H1 (cell line): ENCODE measurements at regions not wholly inside any gene's neighbourhood (a gene's known extent, or its start where the extent isn't known, plus 50 kb on each side); places are given as distances from the start of the nearest gene placed in this dataset.
"Not testable (repeated sequence)": the region's sequence is repeated elsewhere in the genome, so short reads cannot be mapped to it uniquely, and the experiment has no call there.

ENCODE experiments used
- CTCF ChIA-PET: fragments of 300-600 bp; sonication (Branson Sonifier 250); formaldehyde crosslinking; loops from one replicate; lab custom pipeline; 2021; ENCODE audit not compliant: partially characterized antibody; lab: Charles Lee
- POLR2A ChIA-PET: fragments of 300-600 bp; sonication (Branson Sonifier 250); formaldehyde crosslinking; loops from one replicate; lab custom pipeline; 2021; ENCODE audit warnings: inconsistent platforms; ENCODE audit not compliant: partially characterized antibody; lab: Charles Lee
- DNase-seq, 2 experiments: peaks; one replicate each; pipeline versions ENCODE4 v3.0.0 to v3.0.0-alpha.2; 2010 to 2022; ENCODE audit warnings: low spot score in 2 of 2, low read depth in 1 of 2, mixed read lengths in 1 of 2
- FAIRE-seq: peaks from 2 replicates; lab custom pipeline; 2011; peaks lifted over from hg19 to GRCh38; lab: Jason Lieb, UNC
- H2AFZ ChIP-seq: 2 replicates; pipeline ENCODE4 v1.8.1; 2012; ENCODE audit warnings: low read length, inconsistent platforms
- H2AK5ac ChIP-seq: 2 replicates; pipeline ENCODE4 v1.6.1; 2013; ENCODE audit warnings: low read depth, low read length
- H2BK120ac ChIP-seq: replicated peaks from 2 replicates; pipeline ENCODE3; 2013; ENCODE audit warnings: low read depth, low read length, inconsistent platforms
- H2BK12ac ChIP-seq: 2 replicates; pipeline ENCODE4 v1.6.1; 2013; ENCODE audit warnings: low read depth, low read length
- H2BK15ac ChIP-seq: 2 replicates; pipeline ENCODE4 v1.6.1; 2013; ENCODE audit warnings: low read length
- H2BK20ac ChIP-seq: 2 replicates; pipeline ENCODE4 v1.6.1; 2013; ENCODE audit warnings: low read length
- H2BK5ac ChIP-seq: 2 replicates; pipeline ENCODE4 v1.6.1; 2013; ENCODE audit warnings: low read depth, low read length
- H3K14ac ChIP-seq: 2 replicates; pipeline ENCODE4 v1.6.1; 2013; ENCODE audit warnings: inconsistent platforms; ENCODE audit not compliant: insufficient read length
- H3K18ac ChIP-seq: 2 replicates; pipeline ENCODE4 v1.6.1; 2013; ENCODE audit warnings: low read length; ENCODE audit errors: extremely low read depth
- H3K23ac ChIP-seq: 2 replicates; pipeline ENCODE4 v1.6.1; 2013; ENCODE audit warnings: inconsistent platforms; ENCODE audit not compliant: insufficient read length
- H3K23me2 ChIP-seq: 2 replicates; pipeline ENCODE4 v1.6.1; 2013; ENCODE audit warnings: low read depth, low read length
- H3K27ac ChIP-seq: 2 replicates; pipeline ENCODE4 v1.6.1; 2011; ENCODE audit warnings: low read depth, low read length, inconsistent platforms
- H3K27me3 ChIP-seq, 4 experiments: replicated peaks in 1 of 4; 1 replicate in 1 of 4; 2 replicates in 3 of 4; pipeline versions ENCODE4 v1.6.1 to v1.8.1; 2011 to 2013; ENCODE audit warnings: low read length in 3 of 4, mild to moderate bottlenecking in 3 of 4, inconsistent platforms in 2 of 4, mixed read lengths in 2 of 4, moderate library complexity in 1 of 4; ENCODE audit not compliant: control insufficient read depth in 3 of 4, insufficient read depth in 3 of 4; ENCODE audit errors: extremely low read depth in 1 of 4
- H3K36me3 ChIP-seq, 4 experiments: 2 replicates each; pipeline versions ENCODE4 v1.6.1 to v1.8.1; 2011 to 2013; ENCODE audit warnings: mild to moderate bottlenecking in 4 of 4, low read length in 3 of 4, moderate library complexity in 2 of 4, control low read depth in 1 of 4, inconsistent platforms in 1 of 4; ENCODE audit not compliant: insufficient read depth in 4 of 4, control insufficient read depth in 2 of 4
- H3K4ac ChIP-seq: replicated peaks from 2 replicates; pipeline ENCODE3; 2013; ENCODE audit warnings: low read length, low read depth, mixed read lengths, inconsistent platforms; ENCODE audit not compliant: insufficient read length
- H3K4me1 ChIP-seq, 4 experiments: replicated peaks in 1 of 4; 1 replicate in 1 of 4; 2 replicates in 3 of 4; pipeline versions ENCODE4 v1.6.1 to v1.8.1; 2011 to 2013; ENCODE audit warnings: low read length in 3 of 4, inconsistent platforms in 2 of 4, mixed read lengths in 1 of 4; ENCODE audit not compliant: insufficient read depth in 4 of 4, control insufficient read depth in 3 of 4
- H3K4me2 ChIP-seq, 2 experiments: 2 replicates each; pipeline versions ENCODE4 v1.6.1 to v1.8.1; 2011 to 2013; ENCODE audit warnings: low read depth in 2 of 2, low read length in 2 of 2, control low read depth in 1 of 2, inconsistent platforms in 1 of 2, mild to moderate bottlenecking in 1 of 2; ENCODE audit not compliant: insufficient read depth in 1 of 2
- H3K4me3 ChIP-seq, 4 experiments: fragments of 200-600, 300-600 bp in 1 of 4; sonication (generic), shearing (Covaris generic), sonication (Bioruptor Twin) in 1 of 4; 2 replicates each; pipeline versions ENCODE4 v1.5.1 to v1.8.1; 2011 to 2016; ENCODE audit warnings: low read length in 4 of 4, low read depth in 3 of 4, control low read depth in 2 of 4, inconsistent platforms in 2 of 4, mild to moderate bottlenecking in 2 of 4, mixed read lengths in 1 of 4, moderate library complexity in 1 of 4; ENCODE audit not compliant: insufficient read depth in 2 of 4; ENCODE audit errors: extremely low read depth in 1 of 4
- H3K56ac ChIP-seq: replicated peaks from 2 replicates; pipeline ENCODE3; 2013; ENCODE audit warnings: low read depth, mild to moderate bottlenecking, mixed read lengths, low read length, inconsistent platforms; ENCODE audit not compliant: insufficient read length
- H3K79me1 ChIP-seq: 2 replicates; pipeline ENCODE4 v1.6.1; 2013; ENCODE audit warnings: low read depth, low read length, control low read depth
- H3K79me2 ChIP-seq, 2 experiments: 2 replicates each; pipeline versions ENCODE4 v1.6.1 to v1.8.1; 2012 to 2013; ENCODE audit warnings: low read length in 2 of 2, mild to moderate bottlenecking in 2 of 2, inconsistent platforms in 1 of 2; ENCODE audit not compliant: insufficient read depth in 2 of 2, control insufficient read depth in 1 of 2
- H3K9ac ChIP-seq, 4 experiments: replicated peaks in 1 of 4; 1 replicate in 1 of 4; 2 replicates in 3 of 4; pipeline versions ENCODE4 v1.6.1 to v1.8.1; 2011 to 2013; ENCODE audit warnings: low read depth in 3 of 4, low read length in 3 of 4, control low read depth in 2 of 4, mild to moderate bottlenecking in 2 of 4, moderate library complexity in 2 of 4, inconsistent platforms in 1 of 4; ENCODE audit errors: extremely low read depth in 1 of 4
- H3K9me3 ChIP-seq, 2 experiments: 2 replicates each; pipeline versions ENCODE4 v1.6.1 to v1.8.1; 2012 to 2013; ENCODE audit warnings: mild to moderate bottlenecking in 2 of 2, moderate library complexity in 2 of 2, control low read depth in 1 of 2, inconsistent platforms in 1 of 2, low read depth in 1 of 2, low read length in 1 of 2, mixed read lengths in 1 of 2; ENCODE audit not compliant: insufficient read depth in 2 of 2
- H4K20me1 ChIP-seq, 2 experiments: replicated peaks in 1 of 2; 2 replicates each; pipeline versions ENCODE3 to v1.8.1; 2011 to 2013; ENCODE audit warnings: inconsistent platforms in 2 of 2, low read length in 2 of 2, mild to moderate bottlenecking in 1 of 2; ENCODE audit not compliant: insufficient read depth in 2 of 2, control insufficient read depth in 1 of 2
- H4K5ac ChIP-seq: 2 replicates; pipeline ENCODE4 v1.6.1; 2013; ENCODE audit warnings: low read length, low read depth, mixed read lengths, inconsistent platforms; ENCODE audit not compliant: insufficient read length
- H4K8ac ChIP-seq: 2 replicates; pipeline ENCODE4 v1.8.0; 2013; ENCODE audit warnings: mild to moderate bottlenecking, moderate library complexity, low read length, inconsistent platforms; ENCODE audit not compliant: insufficient read depth; ENCODE audit errors: extremely low read depth
- H4K91ac ChIP-seq: replicated peaks from 2 replicates; pipeline ENCODE3; 2013; ENCODE audit warnings: low read length, mixed read lengths, inconsistent platforms; ENCODE audit not compliant: insufficient read length
- WGBS, 2 experiments: shearing (Covaris generic) in 1 of 2; methylation state at CpG; one replicate each; pipeline versions ENCODE4 v1.1.6 to v1.1.7; 2013 to 2015; ENCODE audit warnings: low lambda C conversion rate in 2 of 2, mixed read lengths in 2 of 2, inconsistent platforms in 1 of 2, low coverage in 1 of 2, missing lambda C conversion rate in 1 of 2; ENCODE audit not compliant: insufficient replicate concordance in 2 of 2, insufficient coverage in 1 of 2, insufficient read length in 1 of 2; ENCODE audit errors: extremely low coverage in 1 of 2, missing lambda C conversion rate in 1 of 2; 5-methylcytosine and 5-hydroxymethylcytosine counted together

DNA sequence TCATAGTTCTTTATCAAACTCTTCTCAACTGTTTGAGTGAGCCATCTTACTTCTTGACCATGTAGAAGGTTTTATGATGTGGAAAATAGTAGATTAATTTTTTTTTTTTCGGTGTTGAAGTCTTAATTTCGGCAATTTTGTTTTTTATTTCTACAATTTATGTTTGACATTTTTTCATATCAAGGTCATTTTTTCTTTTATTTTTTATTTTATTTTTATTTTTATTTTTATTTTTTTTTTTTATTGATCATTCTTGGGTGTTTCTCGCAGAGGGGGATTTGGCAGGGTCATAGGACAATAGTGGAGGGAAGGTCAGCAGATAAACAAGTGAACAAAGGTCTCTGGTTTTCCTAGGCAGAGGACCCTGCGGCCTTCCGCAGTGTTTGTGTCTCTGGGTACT is 203.8 kb upstream of the CBLB start:
- CTCF ChIA-PET, H3K4me1 ChIP-seq, H3K27me3 ChIP-seq, H3K4me2 ChIP-seq, H2BK20ac ChIP-seq, H3K23ac ChIP-seq, H4K91ac ChIP-seq, FAIRE-seq, H3K56ac ChIP-seq, H3K4ac ChIP-seq, H3K18ac ChIP-seq, H4K8ac ChIP-seq, H4K5ac ChIP-seq, H3K9ac ChIP-seq, H2BK120ac ChIP-seq, H3K79me1 ChIP-seq, H3K36me3 ChIP-seq, H3K79me2 ChIP-seq, H2AK5ac ChIP-seq, H2AFZ ChIP-seq, DNase-seq, H3K23me2 ChIP-seq, H2BK5ac ChIP-seq, H3K4me3 ChIP-seq, H3K14ac ChIP-seq, H4K20me1 ChIP-seq, H2BK15ac ChIP-seq, POLR2A ChIA-PET, H2BK12ac ChIP-seq, H3K27ac ChIP-seq: not testable (repeated sequence)
- WGBS, 2 experiments = 100% methylated on average over 2 of the region's 5 CpGs; no CpG with 5 or more reads in 1 of the 2 experiments
- peaks cover 3 to 11% of the 10 kb centered on the region in 2 experiments; a peak in 3 of 4 replicates for H3K9me3 ChIP-seq

DNA sequence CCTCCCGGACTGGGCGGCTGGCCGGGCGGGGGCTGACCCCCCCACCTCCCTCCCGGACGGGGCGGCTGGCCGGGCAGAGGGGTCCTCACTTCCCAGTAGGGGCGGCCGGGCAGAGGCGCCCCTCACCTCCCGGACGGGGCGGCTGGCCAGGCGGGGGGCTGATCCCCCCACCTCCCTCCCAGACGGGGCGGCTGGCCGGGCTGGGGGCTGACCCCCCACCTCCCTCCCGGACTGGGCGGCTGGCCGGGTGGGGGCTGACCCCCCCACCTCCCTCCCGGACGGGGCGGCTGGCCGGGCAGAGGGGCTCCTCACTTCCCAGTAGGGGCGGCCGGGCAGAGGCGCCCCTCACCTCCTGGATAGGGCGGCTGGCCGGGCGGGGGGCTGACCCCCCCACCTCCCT is 205.0 kb upstream of the CBLB start:
- WGBS, 2 experiments = no CpG with 5 or more reads among the region's 31 CpGs
- H3K56ac ChIP-seq, H2BK5ac ChIP-seq, H4K8ac ChIP-seq, H2AK5ac ChIP-seq, H3K36me3 ChIP-seq, H4K20me1 ChIP-seq, H2BK120ac ChIP-seq, H3K18ac ChIP-seq, H3K23ac ChIP-seq, H3K79me1 ChIP-seq, POLR2A ChIA-PET, H4K91ac ChIP-seq, H2BK15ac ChIP-seq, H3K4me1 ChIP-seq, H3K4me2 ChIP-seq, H2BK12ac ChIP-seq, FAIRE-seq, H3K4me3 ChIP-seq, H3K14ac ChIP-seq, H3K9ac ChIP-seq, H3K23me2 ChIP-seq, H2AFZ ChIP-seq, H3K27me3 ChIP-seq, H2BK20ac ChIP-seq, H4K5ac ChIP-seq, CTCF ChIA-PET, H3K4ac ChIP-seq, H3K79me2 ChIP-seq, H3K27ac ChIP-seq, DNase-seq: not testable (repeated sequence)
- peaks cover 3 to 11% of the 10 kb centered on the region in 2 experiments; a peak in 3 of 4 replicates for H3K9me3 ChIP-seq
